WTC11 (cell line): ENCODE measurements at regions not wholly inside any gene's neighbourhood (a gene's known extent, or its start where the extent isn't known, plus 50 kb on each side); places are given as distances from the start of the nearest gene placed in this dataset.

ENCODE experiments used
- ATAC-seq: fragments of 200-7000 bp; cut with Tn5 transposase; 2 replicates; pipeline ENCODE4 v1.10.0; 2021; ENCODE audit warnings: mild to moderate bottlenecking, moderate library complexity
- CTCF ChIA-PET: fragments of 300-600 bp; sonication (Branson Sonifier 250); formaldehyde crosslinking; loops from one replicate; lab custom pipeline; 2021; ENCODE audit warnings: antibody characterized with exemption; lab: Charles Lee
- POLR2A ChIA-PET: fragments of 350-600 bp; sonication (Branson Sonifier 250); formaldehyde crosslinking; loops from one replicate; lab custom pipeline; 2021; ENCODE audit warnings: antibody characterized with exemption; lab: Charles Lee
- DNase-seq: peaks from one replicate; pipeline ENCODE4 v3.0.0; 2021; ENCODE audit warnings: low spot score
- H3K27ac Mint-ChIP-seq: 2 replicates; pipeline ENCODE4 v1.8.0; 2021; ENCODE audit warnings: mixed read lengths
- H3K27me3 Mint-ChIP-seq: 2 replicates; pipeline ENCODE4 v1.8.0; 2021; ENCODE audit warnings: low read depth, mild to moderate bottlenecking, moderate library complexity, mixed read lengths
- H3K36me3 Mint-ChIP-seq: 2 replicates; pipeline ENCODE4 v1.8.0; 2021; ENCODE audit warnings: mixed read lengths
- H3K4me1 Mint-ChIP-seq: 2 replicates; pipeline ENCODE4 v1.8.0; 2022; ENCODE audit warnings: mixed read lengths
- H3K4me3 Mint-ChIP-seq: 2 replicates; pipeline ENCODE4 v1.8.0; 2021; ENCODE audit warnings: mild to moderate bottlenecking, moderate library complexity, mixed read lengths
- H3K9me3 Mint-ChIP-seq: 2 replicates; pipeline ENCODE4 v1.8.0; 2021; ENCODE audit warnings: mixed read lengths
- AFF4 ChIP-seq: sonication (generic); formaldehyde crosslinking; IDR thresholded peaks from 2 replicates; pipeline ENCODE4 v1.8.1; 2023; ENCODE audit warnings: mild to moderate bottlenecking, missing genetic modification reagents, borderline replicate concordance
- ATF1 ChIP-seq: sonication (generic); formaldehyde crosslinking; IDR thresholded peaks from 2 replicates; pipeline ENCODE4 v1.8.1; 2023; ENCODE audit warnings: mild to moderate bottlenecking, moderate library complexity, missing genetic modification reagents
- CREM ChIP-seq: sonication (generic); formaldehyde crosslinking; IDR thresholded peaks from 2 replicates; pipeline ENCODE4 v1.8.1; 2022; ENCODE audit warnings: mild to moderate bottlenecking, missing genetic modification reagents, moderate library complexity
- ELF4 ChIP-seq: sonication (generic); formaldehyde crosslinking; IDR thresholded peaks from 2 replicates; pipeline ENCODE4 v1.8.1; 2022; ENCODE audit warnings: low read depth, mild to moderate bottlenecking, moderate library complexity, missing genetic modification reagents
- ETV6 ChIP-seq: sonication (generic); formaldehyde crosslinking; IDR thresholded peaks from 2 replicates; pipeline ENCODE4 v1.8.1; 2022; ENCODE audit warnings: mild to moderate bottlenecking, missing genetic modification reagents
- FOXK1 ChIP-seq: sonication (generic); formaldehyde crosslinking; IDR thresholded peaks from 2 replicates; pipeline ENCODE4 v1.8.0; 2022; ENCODE audit warnings: mild to moderate bottlenecking, moderate library complexity, missing genetic modification reagents
- FOXP4 ChIP-seq: sonication (generic); formaldehyde crosslinking; IDR thresholded peaks from 2 replicates; pipeline ENCODE4 v1.8.0; 2022; ENCODE audit warnings: mild to moderate bottlenecking, missing genetic modification reagents
- HMGA2 ChIP-seq: fragments of 250-450 bp; sonication (Bioruptor Pico); IDR thresholded peaks from 2 replicates; pipeline ENCODE4 v1.4.0; 2021; ENCODE audit warnings: mild to moderate bottlenecking, moderate library complexity
- IRF1 ChIP-seq: sonication (generic); formaldehyde crosslinking; IDR thresholded peaks from 2 replicates; pipeline ENCODE4 v1.8.0; 2023; ENCODE audit warnings: missing genetic modification reagents
- IRF2 ChIP-seq: sonication (generic); formaldehyde crosslinking; IDR thresholded peaks from 2 replicates; pipeline ENCODE4 v1.8.0; 2022; ENCODE audit warnings: low read depth, missing genetic modification reagents, borderline replicate concordance
- JAZF1 ChIP-seq: fragments of 250-450 bp; sonication (Bioruptor Pico); IDR thresholded peaks from 2 replicates; pipeline ENCODE4 v1.9.0; 2021; ENCODE audit warnings: moderate library complexity, mild to moderate bottlenecking, inconsistent platforms
- NFATC4 ChIP-seq: fragments of 250-450 bp; sonication (Bioruptor Pico); IDR thresholded peaks from 2 replicates; pipeline ENCODE4 v1.9.0; 2021; ENCODE audit warnings: mild to moderate bottlenecking
- NR1H2 ChIP-seq: sonication (generic); formaldehyde crosslinking; IDR thresholded peaks from 2 replicates; pipeline ENCODE4 v1.9.0; 2021; ENCODE audit warnings: mild to moderate bottlenecking, moderate library complexity, missing genetic modification reagents
- PREB ChIP-seq: sonication (generic); formaldehyde crosslinking; IDR thresholded peaks from 2 replicates; pipeline ENCODE4 v1.8.1; 2022; ENCODE audit warnings: mild to moderate bottlenecking, missing genetic modification reagents, moderate library complexity, borderline replicate concordance
- ZBTB43 ChIP-seq: sonication (generic); formaldehyde crosslinking; IDR thresholded peaks from 2 replicates; pipeline ENCODE4 v1.8.1; 2023; ENCODE audit warnings: mild to moderate bottlenecking, missing genetic modification reagents
- ZNF281 ChIP-seq: sonication (generic); formaldehyde crosslinking; IDR thresholded peaks from 2 replicates; pipeline ENCODE4 v1.8.0; 2023; ENCODE audit warnings: mild to moderate bottlenecking, missing genetic modification reagents
- ZNF396 ChIP-seq: fragments of 250-450 bp; sonication (Bioruptor Pico); IDR thresholded peaks from 2 replicates; pipeline ENCODE4 v1.8.0; 2021; ENCODE audit warnings: mild to moderate bottlenecking, moderate library complexity, borderline replicate concordance
- TF ChIP-seq, protein P1 (sequence below): fragments of 200-600 bp; IDR thresholded peaks from 2 replicates; pipeline ENCODE4 v1.8.0; 2022; ENCODE audit warnings: antibody characterized with exemption
- TF ChIP-seq, protein P2 (sequence below): fragments of 250-450 bp; sonication (Bioruptor Pico); IDR thresholded peaks from 2 replicates; pipeline ENCODE4 v1.9.0; 2021; ENCODE audit warnings: moderate library complexity, mild to moderate bottlenecking, inconsistent platforms, borderline replicate concordance

- no peaks in the 10 kb centered on the region for H3K36me3 Mint-ChIP-seq
- peaks cover 16% of the 10 kb centered on the region; the same call in 1 of the 2 replicates for H3K4me1 Mint-ChIP-seq
- no peaks in the 10 kb centered on the region for H3K27me3 Mint-ChIP-seq
- ChIA-PET CTCF (interaction anchor here (2.3 kb wide), 1 partner anchor 169 kb away, joined by 6 read pairs; the partner anchor contains the start of gene KALRN), POLR2A (no interaction called here)
- H3K9me3 Mint-ChIP-seq = no peaks in the 10 kb centered on the region
- H3K27ac Mint-ChIP-seq = no peak overlapping the region
- H3K4me3 Mint-ChIP-seq = no peak overlapping the region
- ATAC-seq = no peak
- no peak for DNase-seq
- no peak for TF ChIP-seq HMGA2 (CRISPR knock-in tag)
- TF ChIP-seq ZNF396 (CRISPR knock-in tag) = no peak
Measured at GRCh38 chr3:124201786-124202185, 209.9 kb upstream of the ROPN1 start.

- Mint-ChIP-seq H3K4me3 (no peak overlapping the region), H3K27me3 (no peaks in the 10 kb centered on the region), H3K36me3 (no peaks in the 10 kb centered on the region), H3K4me1 (peaks cover 16% of the 10 kb centered on the region; the same call in 1 of the 2 replicates), H3K9me3 (no peaks in the 10 kb centered on the region), H3K27ac (no peak overlapping the region)
- DNase-seq = no peak
- TF ChIP-seq FOXP4 (CRISPR knock-in tag) = no peak
- TF ChIP-seq IRF2 = no peak
- no peak for TF ChIP-seq JAZF1 (CRISPR knock-in tag)
- TF ChIP-seq NR1H2 = no peak
- TF ChIP-seq ZNF281 = no peak
- TF ChIP-seq ATF1 (CRISPR knock-in tag) = no peak
- TF ChIP-seq NFATC4 = no peak
- TF ChIP-seq ZNF396 (CRISPR knock-in tag) = no peak
- no peak for TF ChIP-seq AFF4
- TF ChIP-seq ELF4 (CRISPR knock-in tag) = no peak
- TF ChIP-seq, protein P1, sequence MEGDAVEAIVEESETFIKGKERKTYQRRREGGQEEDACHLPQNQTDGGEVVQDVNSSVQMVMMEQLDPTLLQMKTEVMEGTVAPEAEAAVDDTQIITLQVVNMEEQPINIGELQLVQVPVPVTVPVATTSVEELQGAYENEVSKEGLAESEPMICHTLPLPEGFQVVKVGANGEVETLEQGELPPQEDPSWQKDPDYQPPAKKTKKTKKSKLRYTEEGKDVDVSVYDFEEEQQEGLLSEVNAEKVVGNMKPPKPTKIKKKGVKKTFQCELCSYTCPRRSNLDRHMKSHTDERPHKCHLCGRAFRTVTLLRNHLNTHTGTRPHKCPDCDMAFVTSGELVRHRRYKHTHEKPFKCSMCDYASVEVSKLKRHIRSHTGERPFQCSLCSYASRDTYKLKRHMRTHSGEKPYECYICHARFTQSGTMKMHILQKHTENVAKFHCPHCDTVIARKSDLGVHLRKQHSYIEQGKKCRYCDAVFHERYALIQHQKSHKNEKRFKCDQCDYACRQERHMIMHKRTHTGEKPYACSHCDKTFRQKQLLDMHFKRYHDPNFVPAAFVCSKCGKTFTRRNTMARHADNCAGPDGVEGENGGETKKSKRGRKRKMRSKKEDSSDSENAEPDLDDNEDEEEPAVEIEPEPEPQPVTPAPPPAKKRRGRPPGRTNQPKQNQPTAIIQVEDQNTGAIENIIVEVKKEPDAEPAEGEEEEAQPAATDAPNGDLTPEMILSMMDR = no peak
- no peak for TF ChIP-seq PREB (CRISPR knock-in tag)
- TF ChIP-seq, protein P2, sequence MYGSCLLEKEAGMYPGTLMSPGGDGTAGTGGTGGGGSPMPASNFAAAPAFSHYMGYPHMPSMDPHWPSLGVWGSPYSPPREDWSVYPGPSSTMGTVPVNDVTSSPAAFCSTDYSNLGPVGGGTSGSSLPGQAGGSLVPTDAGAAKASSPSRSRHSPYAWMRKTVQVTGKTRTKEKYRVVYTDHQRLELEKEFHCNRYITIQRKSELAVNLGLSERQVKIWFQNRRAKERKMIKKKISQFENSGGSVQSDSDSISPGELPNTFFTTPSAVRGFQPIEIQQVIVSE (CRISPR knock-in tag) = no peak
- no peak for TF ChIP-seq ZBTB43 (CRISPR knock-in tag)
- TF ChIP-seq CREM (CRISPR knock-in tag) = no peak
- no peak for TF ChIP-seq IRF1 (CRISPR knock-in tag)
- TF ChIP-seq ETV6 (CRISPR knock-in tag) = no peak
- no peak for TF ChIP-seq FOXK1 (CRISPR knock-in tag)
- no peak for ATAC-seq
- ChIA-PET POLR2A (no interaction called here), CTCF (interaction anchor here (0.6 to 2.3 kb wide), 3 partner anchors 13 to 170 kb away, joined by 3 to 6 read pairs (median 5); partner anchors contain the start of gene KALRN)
Measured at GRCh38 chr3:124202754-124203153, 210.8 kb upstream of the ROPN1 start.
